Gastrocnemius medialis (tissue), 4 donors: ENCODE measurements at regions not wholly inside any gene's neighbourhood (a gene's known extent, or its start where the extent isn't known, plus 50 kb on each side); places are given as distances from the start of the nearest gene placed in this dataset.

ENCODE experiments used
- ATAC-seq, 2 donors: fragments of 150-250 bp; one replicate each; pipeline ENCODE4 v1.9.1; 2016
- DNase-seq, 2 donors: peaks; one replicate each; pipeline ENCODE4 v3.0.0-alpha.2; 2019
- H3K27ac ChIP-seq, 4 donors: fragments of 200-600 bp; sonication (generic); 1 replicate in 1 of 4; 2 replicates in 3 of 4; pipeline ENCODE4 v1.5.1; 2016 to 2018; ENCODE audit warnings: mild to moderate bottlenecking in 2 of 4, moderate library complexity in 1 of 4
- H3K27me3 ChIP-seq, 3 donors: fragments of 200-600 bp; sonication (generic) in 2 of 3; 1 replicate in 1 of 3; 2 replicates in 2 of 3; pipeline versions ENCODE4 v1.5.1 to v1.6.0; 2016 to 2019; ENCODE audit warnings: mild to moderate bottlenecking in 1 of 3, moderate library complexity in 1 of 3
- H3K36me3 ChIP-seq, 2 donors: fragments of 200-600 bp; sonication (generic) in 1 of 2; one replicate each; pipeline ENCODE4 v1.5.1; 2017 to 2018
- H3K4me1 ChIP-seq, 2 donors: fragments of 200-600 bp; sonication (generic) in 1 of 2; one replicate each; pipeline ENCODE4 v1.5.1; 2016 to 2017; ENCODE audit warnings: mild to moderate bottlenecking in 2 of 2
- H3K4me3 ChIP-seq, 4 donors: fragments of 200-600 bp; sonication (generic) in 3 of 4; 1 replicate in 1 of 4; 2 replicates in 3 of 4; pipeline ENCODE4 v1.5.1; 2016 to 2019; ENCODE audit warnings: mild to moderate bottlenecking in 2 of 4
- H3K9me3 ChIP-seq, 3 donors: fragments of 200-600 bp; sonication (generic) in 2 of 3; 1 replicate in 1 of 3; 2 replicates in 2 of 3; pipeline ENCODE4 v1.5.1; 2016 to 2019
- POLR2A ChIP-seq, 2 donors: fragments of 450-650 bp; IDR thresholded peaks; one replicate each; pipeline ENCODE4 v1.6.1; 2017; ENCODE audit warnings: antibody characterized with exemption in 2 of 2, mild to moderate bottlenecking in 2 of 2, moderate library complexity in 2 of 2
- in situ Hi-C, 4 donors: fragments of 200-750 bp; cut with MboI; loops; one replicate each; pipeline versions ENCODE4 v1.15.0 to v1.8.0; 2017; ENCODE audit warnings: low sequenced_read_pairs in 4 of 4
- intact Hi-C: fragments of 100-400 bp; cut with DNase I; formaldehyde crosslinking; loops from one replicate; pipeline ENCODE4 v1.15.1; 2023; ENCODE audit warnings: low total_unique reads
- TF ChIP-seq, protein P1 (sequence below), 5 experiments: fragments of 450-650 bp in 3 of 5; fragments of 200-600 bp in 2 of 5; sonication (generic) in 2 of 5; IDR thresholded peaks in 4 of 5; conservative IDR thresholded peaks in 1 of 5; 1 replicate in 4 of 5; 2 replicates in 1 of 5; pipeline ENCODE4 v1.5.1; 2016 to 2019; ENCODE audit warnings: antibody characterized with exemption in 5 of 5, mild to moderate bottlenecking in 3 of 5, moderate library complexity in 3 of 5

DNA sequence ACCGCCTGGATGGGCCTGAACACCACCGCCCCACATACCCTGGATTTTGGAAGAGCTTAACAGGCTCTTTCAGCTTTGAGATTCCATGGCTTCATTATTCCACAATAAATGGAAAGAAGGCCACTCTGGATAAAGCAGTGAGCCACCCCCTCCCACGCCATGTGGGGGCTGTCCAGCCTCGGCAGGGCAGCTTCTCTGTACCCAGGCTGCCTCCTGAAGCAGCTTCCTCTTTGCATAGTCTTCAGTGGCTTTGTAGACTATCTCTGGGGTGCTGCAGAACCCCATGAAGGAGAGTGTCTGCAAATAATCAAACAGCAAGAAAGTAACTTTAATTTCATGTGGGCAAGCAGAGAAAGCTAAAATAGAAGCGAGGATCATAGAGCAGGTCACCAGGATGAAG is 96.6 kb upstream of the NXT1 start:
- peaks cover 0 to 5% (median 0%) of the 10 kb centered on the region in 3 donors for H3K27me3 ChIP-seq
- no peaks in the 10 kb centered on the region for H3K9me3 ChIP-seq
- H3K4me3 ChIP-seq = no peak overlapping the region
- no peak for DNase-seq
- H3K27ac ChIP-seq = no peak overlapping the region
- H3K36me3 ChIP-seq = no peaks in the 10 kb centered on the region
- in situ Hi-C loops (no loop called here), intact Hi-C loops (no loop called here)
- ATAC-seq = no peak
- peaks cover 4 to 10% of the 10 kb centered on the region in 2 donors for H3K4me1 ChIP-seq
- no peak for TF ChIP-seq POLR2A (IDR thresholded peaks at IDR 0.05)
- TF ChIP-seq, protein P1, sequence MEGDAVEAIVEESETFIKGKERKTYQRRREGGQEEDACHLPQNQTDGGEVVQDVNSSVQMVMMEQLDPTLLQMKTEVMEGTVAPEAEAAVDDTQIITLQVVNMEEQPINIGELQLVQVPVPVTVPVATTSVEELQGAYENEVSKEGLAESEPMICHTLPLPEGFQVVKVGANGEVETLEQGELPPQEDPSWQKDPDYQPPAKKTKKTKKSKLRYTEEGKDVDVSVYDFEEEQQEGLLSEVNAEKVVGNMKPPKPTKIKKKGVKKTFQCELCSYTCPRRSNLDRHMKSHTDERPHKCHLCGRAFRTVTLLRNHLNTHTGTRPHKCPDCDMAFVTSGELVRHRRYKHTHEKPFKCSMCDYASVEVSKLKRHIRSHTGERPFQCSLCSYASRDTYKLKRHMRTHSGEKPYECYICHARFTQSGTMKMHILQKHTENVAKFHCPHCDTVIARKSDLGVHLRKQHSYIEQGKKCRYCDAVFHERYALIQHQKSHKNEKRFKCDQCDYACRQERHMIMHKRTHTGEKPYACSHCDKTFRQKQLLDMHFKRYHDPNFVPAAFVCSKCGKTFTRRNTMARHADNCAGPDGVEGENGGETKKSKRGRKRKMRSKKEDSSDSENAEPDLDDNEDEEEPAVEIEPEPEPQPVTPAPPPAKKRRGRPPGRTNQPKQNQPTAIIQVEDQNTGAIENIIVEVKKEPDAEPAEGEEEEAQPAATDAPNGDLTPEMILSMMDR (IDR thresholded peaks at IDR 0.05 in 4 of 5, conservative IDR thresholded peaks at IDR 0.05 in 1 of 5) = no peak

DNA sequence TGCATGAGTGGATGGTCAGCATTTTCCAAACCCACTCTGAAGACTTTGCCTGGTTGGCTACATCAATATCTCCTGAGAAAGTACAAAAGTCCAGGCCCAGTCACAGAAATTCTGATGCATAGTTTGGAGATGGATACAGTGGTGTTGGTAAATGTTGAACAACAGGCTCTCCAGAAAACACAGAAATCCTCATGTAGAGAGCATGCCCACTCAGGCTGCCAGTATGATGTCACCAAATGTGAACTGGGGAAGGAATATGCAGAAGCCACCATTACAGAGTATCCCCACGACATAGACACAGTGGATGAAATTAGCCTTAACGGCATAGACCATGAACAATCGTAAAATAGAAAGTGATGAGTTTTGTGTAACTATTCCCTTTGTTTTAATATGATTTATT is 97.1 kb upstream of the NXT1 start:
- no peak for DNase-seq
- Histone ChIP-seq H3K4me1 (peaks cover 4 to 10% of the 10 kb centered on the region in 2 donors), H3K4me3 (no peak overlapping the region), H3K27me3 (peaks cover 0 to 5% (median 0%) of the 10 kb centered on the region in 3 donors), H3K27ac (no peak overlapping the region), H3K36me3 (no peaks in the 10 kb centered on the region), H3K9me3 (no peaks in the 10 kb centered on the region)
- in situ Hi-C loops = no loop called here
- TF ChIP-seq POLR2A (IDR thresholded peaks at IDR 0.05) = no peak
- TF ChIP-seq, protein P1 (IDR thresholded peaks at IDR 0.05 in 4 of 5, conservative IDR thresholded peaks at IDR 0.05 in 1 of 5) = no peak
- no peak for ATAC-seq
- intact Hi-C loops = no loop called here

DNA sequence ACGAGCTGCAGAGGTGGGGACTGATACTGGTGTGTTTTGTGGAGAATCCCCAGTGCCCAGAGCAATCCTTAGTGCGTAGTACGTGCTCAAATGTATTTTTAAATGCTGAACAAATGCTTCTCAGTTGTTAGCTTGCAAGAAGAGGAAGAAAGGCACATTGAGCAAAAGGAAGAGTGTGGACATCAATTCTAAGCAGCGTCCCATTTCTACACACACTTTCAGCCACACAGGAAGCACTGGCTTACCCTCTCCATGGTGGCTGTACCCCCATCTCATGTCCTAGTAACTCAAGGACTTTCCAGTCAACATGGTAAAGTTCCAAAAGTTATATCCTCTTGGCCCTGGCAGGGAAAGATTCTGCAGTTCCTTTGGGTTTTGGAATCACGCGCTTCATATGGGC is 98.8 kb upstream of the NXT1 start:
- Histone ChIP-seq H3K4me3 (no peak overlapping the region), H3K27ac (no peak overlapping the region), H3K27me3 (peaks cover 0 to 5% (median 0%) of the 10 kb centered on the region in 3 donors), H3K4me1 (peaks cover 0 to 5% of the 10 kb centered on the region in 2 donors), H3K36me3 (no peaks in the 10 kb centered on the region), H3K9me3 (no peaks in the 10 kb centered on the region)
- in situ Hi-C loops (no loop called here), intact Hi-C loops (no loop called here)
- TF ChIP-seq, protein P1 (IDR thresholded peaks at IDR 0.05 in 4 of 5, conservative IDR thresholded peaks at IDR 0.05 in 1 of 5) = no peak
- no peak for TF ChIP-seq POLR2A (IDR thresholded peaks at IDR 0.05)
- DNase-seq = no peak
- no peak for ATAC-seq

DNA sequence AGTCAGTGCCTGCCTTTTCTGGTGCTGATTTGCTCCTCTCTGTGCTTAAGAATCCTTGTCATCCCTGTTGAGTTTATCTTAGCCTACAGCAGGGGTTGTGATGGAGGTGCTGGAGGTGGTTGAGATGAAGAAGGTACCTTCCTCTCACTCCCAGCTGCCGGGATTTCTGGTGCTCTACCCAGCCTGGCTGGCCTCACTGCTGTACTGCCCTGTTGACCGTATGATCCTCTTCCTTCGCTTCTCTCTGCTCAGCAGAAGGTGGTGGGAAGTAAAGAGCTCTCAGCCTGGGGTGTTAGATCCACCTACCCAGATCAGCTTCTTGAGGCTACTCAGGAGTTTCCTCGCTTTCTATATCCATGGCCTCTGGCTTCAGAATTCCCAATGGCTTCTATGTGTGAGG is 101.0 kb upstream of the NXT1 start:
- TF ChIP-seq, protein P1 (IDR thresholded peaks at IDR 0.05 in 4 of 5, conservative IDR thresholded peaks at IDR 0.05 in 1 of 5) = no peak
- no peak for TF ChIP-seq POLR2A (IDR thresholded peaks at IDR 0.05)
- Histone ChIP-seq H3K27me3 (no peaks in the 10 kb centered on the region), H3K4me1 (peaks cover 0 to 5% of the 10 kb centered on the region in 2 donors), H3K4me3 (no peak overlapping the region), H3K9me3 (no peaks in the 10 kb centered on the region), H3K27ac (no peak overlapping the region), H3K36me3 (no peaks in the 10 kb centered on the region)
- in situ Hi-C loops (loop anchor here in 2 of 4 donors (25.0 kb wide), 1 partner anchor 562 kb away; no protein-coding TSS in a partner anchor), intact Hi-C loops (loop anchor here (5.0 to 10.0 kb wide), 2 partner anchors 43 to 95 kb away; no protein-coding TSS in a partner anchor)
- ATAC-seq = no peak
- DNase-seq = no peak

DNA sequence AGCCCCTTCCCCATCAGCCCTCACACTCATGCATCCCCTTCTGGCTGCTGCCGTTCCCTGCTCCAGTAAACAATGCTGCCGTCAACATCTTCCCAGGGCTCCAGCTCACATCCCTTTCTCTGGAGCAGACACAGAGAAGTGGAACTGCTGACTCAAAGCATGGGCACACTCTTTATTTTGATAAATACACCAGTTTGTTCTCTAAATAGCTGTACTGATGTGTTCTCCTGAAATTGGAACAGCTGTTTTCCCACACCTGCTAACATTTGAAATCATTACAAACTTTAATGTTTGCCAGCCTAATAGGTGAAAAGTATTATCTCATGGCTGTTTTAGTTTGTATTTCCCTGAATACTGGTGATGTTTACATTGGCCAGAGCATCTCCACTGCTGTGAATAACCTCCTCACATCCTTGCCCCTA is 102.1 kb upstream of the NXT1 start:
- no peak for TF ChIP-seq POLR2A (IDR thresholded peaks at IDR 0.05)
- Histone ChIP-seq H3K4me1 (peaks cover 0 to 5% of the 10 kb centered on the region in 2 donors), H3K4me3 (no peak overlapping the region), H3K27ac (no peak overlapping the region), H3K9me3 (no peaks in the 10 kb centered on the region), H3K36me3 (no peaks in the 10 kb centered on the region), H3K27me3 (no peaks in the 10 kb centered on the region)
- no peak for DNase-seq
- intact Hi-C loops (loop anchor here (5.0 to 10.0 kb wide), 2 partner anchors 44 to 96 kb away; no protein-coding TSS in a partner anchor), in situ Hi-C loops (loop anchor here in 2 of 4 donors (25.0 kb wide), 1 partner anchor 561 kb away; no protein-coding TSS in a partner anchor)
- ATAC-seq = no peak
